IPS-15b (cell line): ENCODE measurements at regions not wholly inside any gene's neighbourhood (a gene's known extent, or its start where the extent isn't known, plus 50 kb on each side); places are given as distances from the start of the nearest gene placed in this dataset.

Experiments
- H3K27me3 ChIP-seq: one replicate; pipeline ENCODE4 v1.6.1; 2013; ENCODE audit warnings: low read length; ENCODE audit not compliant: control insufficient read depth, insufficient read depth
- H3K36me3 ChIP-seq: one replicate; pipeline ENCODE4 v1.6.1; 2013; ENCODE audit warnings: low read length; ENCODE audit not compliant: control insufficient read depth, insufficient read depth
- H3K4me1 ChIP-seq: one replicate; pipeline ENCODE4 v1.6.1; 2013; ENCODE audit warnings: mild to moderate bottlenecking, low read length; ENCODE audit not compliant: control insufficient read depth, insufficient read depth
- H3K4me3 ChIP-seq: one replicate; pipeline ENCODE4 v1.5.1; 2013; ENCODE audit warnings: low read depth, low read length
- H3K9ac ChIP-seq: one replicate; pipeline ENCODE4 v1.6.1; 2013; ENCODE audit warnings: low read depth, mild to moderate bottlenecking, low read length
- H3K9me3 ChIP-seq: one replicate; pipeline ENCODE4 v1.6.1; 2013; ENCODE audit warnings: mild to moderate bottlenecking, low read length; ENCODE audit not compliant: control insufficient read depth, insufficient read depth

DNA sequence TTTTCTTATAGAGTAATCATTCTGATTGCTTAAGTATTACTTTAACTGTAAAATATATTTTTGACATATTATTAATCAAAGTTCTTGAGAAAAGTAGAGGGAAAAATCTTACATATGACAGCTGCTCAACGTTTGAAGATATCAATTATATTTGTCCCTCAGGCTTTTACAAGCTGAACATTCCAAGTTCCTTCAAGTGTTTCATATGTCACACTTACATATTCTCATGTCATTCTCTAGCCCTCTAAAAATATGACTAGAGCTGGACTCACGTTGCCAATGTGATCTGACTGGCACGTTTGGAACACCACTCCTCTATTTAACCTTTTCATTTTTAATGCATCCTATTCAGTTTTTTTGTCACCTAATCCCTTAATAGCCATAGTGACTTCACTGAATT, 492.9 kb downstream of the PCDH18 start:
- Histone ChIP-seq H3K4me3 (no peak overlapping the region), H3K27me3 (no peaks in the 10 kb centered on the region), H3K36me3 (no peaks in the 10 kb centered on the region), H3K9me3 (no peaks in the 10 kb centered on the region), H3K4me1 (no peaks in the 10 kb centered on the region), H3K9ac (no peak overlapping the region)

DNA sequence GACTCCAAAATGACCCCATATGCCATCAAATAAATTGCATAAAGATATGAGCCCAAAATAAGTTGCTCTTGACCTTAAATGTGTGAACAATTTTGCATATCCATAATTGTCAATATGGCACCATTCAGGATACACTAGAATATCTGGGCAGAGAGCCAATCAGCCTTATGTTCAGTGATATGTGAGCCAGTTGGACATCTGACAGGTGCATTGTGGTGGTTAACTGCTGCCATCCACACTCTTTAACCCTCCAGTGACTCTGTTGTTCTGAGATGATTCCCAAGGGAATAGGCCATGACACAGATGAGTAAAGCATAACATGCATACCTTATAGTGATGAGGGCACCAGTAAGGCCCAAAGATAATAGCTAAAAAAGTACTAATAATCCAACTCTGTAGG, 500.1 kb downstream of the PCDH18 start:
- no peaks in the 10 kb centered on the region for H3K9me3 ChIP-seq
- no peak overlapping the region for H3K4me3 ChIP-seq
- H3K36me3 ChIP-seq, result no peaks in the 10 kb centered on the region
- H3K4me1 ChIP-seq, result no peaks in the 10 kb centered on the region
- no peak overlapping the region for H3K9ac ChIP-seq
- H3K27me3 ChIP-seq, result no peaks in the 10 kb centered on the region

DNA sequence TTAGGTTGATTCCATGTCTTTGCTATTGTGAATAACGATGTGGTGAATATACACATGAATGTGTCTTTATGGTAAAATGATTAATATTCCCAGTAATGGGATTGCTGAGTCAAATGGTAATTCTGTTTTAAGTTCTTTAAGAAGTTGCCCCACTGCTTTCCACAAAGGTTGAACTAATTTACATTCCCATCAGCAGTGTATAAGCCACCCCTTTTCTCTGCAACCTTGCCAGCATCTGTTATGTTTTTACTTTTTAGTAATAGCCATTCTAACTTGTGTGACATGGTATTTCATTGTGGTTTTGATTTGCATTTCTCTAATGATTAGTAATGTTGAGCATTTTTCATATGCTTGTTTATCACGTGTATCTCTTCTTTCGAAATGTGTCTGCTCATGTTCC, 503.3 kb downstream of the PCDH18 start:
- no peak overlapping the region for H3K4me3 ChIP-seq
- H3K36me3 ChIP-seq, result no peaks in the 10 kb centered on the region
- no peaks in the 10 kb centered on the region for H3K9me3 ChIP-seq
- H3K9ac ChIP-seq, result no peak overlapping the region
- no peaks in the 10 kb centered on the region for H3K4me1 ChIP-seq
- H3K27me3 ChIP-seq, result no peaks in the 10 kb centered on the region

DNA sequence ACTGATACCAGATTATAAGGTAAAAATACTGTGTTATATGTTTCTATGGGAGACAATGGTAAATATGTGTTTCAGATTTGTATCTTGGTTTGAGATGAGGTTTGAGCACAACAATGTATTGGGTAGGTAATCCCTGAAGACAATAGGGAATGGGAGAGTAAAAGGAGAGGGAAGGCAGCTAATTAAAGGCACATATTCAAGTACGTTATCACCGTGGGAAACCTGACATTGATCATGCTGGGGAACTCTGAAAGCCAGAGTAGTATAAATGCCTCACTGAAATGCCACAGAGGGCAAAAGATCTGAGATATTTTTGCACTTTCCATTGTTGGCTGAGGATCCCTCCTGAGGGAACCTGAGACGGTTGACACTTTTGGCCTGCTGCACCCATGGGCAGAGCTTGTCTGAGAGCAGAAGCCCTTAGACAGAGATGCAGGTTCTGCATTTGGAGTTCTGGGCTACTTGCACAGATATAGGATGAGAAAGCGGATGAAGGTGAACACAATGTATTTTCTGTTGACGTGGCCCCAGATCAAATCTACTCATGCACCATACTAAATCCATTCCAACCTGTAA, 506.7 kb downstream of the PCDH18 start:
- H3K36me3 ChIP-seq, result no peaks in the 10 kb centered on the region
- no peaks in the 10 kb centered on the region for H3K4me1 ChIP-seq
- no peaks in the 10 kb centered on the region for H3K9me3 ChIP-seq
- no peak overlapping the region for H3K9ac ChIP-seq
- no peaks in the 10 kb centered on the region for H3K27me3 ChIP-seq
- no peak overlapping the region for H3K4me3 ChIP-seq

DNA sequence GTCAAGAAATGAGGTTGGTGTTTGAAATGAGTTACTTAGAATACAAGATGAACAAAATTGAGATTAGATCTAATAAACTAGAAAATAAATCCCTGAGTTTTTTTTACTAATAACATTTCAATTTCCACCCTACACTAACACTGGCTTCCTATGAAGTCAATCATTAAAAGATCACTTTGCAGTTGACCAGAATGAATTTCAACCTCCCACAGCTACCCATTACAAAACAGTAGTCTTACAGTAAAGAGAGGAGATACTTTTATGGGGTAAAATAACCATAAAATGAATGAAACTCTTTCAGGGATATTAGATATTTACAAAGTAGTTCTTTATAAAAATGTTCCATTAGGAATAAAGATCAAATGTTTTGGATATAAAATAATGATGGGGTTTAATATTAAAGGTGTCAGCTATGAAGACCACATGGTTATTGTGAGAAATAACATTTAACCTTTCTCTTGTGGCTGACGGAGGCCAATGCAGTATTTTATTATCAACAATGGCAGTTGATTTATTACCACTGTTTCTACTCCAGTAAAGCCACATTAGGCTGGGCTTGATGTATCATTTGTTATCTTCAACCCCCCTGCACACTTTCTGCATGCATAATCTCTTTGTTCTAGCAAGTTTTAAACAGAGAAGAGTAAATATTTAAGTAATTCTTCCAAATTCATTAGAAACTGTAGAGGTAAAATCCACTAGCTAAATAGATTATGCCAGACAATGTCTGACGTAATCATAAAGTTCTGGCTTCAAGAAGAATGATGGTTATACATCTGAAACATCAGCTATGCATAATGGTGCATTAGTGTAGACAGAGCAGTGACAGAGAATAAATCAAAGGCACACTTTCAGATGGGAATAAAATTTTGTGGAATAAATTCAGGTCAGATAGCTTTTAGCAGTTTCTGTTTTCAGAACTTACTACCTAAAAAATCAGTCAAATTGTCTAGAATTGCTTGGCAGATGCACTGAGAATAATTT, 516.6 kb downstream of the PCDH18 start:
- Histone ChIP-seq H3K27me3 (no peaks in the 10 kb centered on the region), H3K9ac (no peak overlapping the region), H3K9me3 (no peaks in the 10 kb centered on the region), H3K36me3 (no peaks in the 10 kb centered on the region), H3K4me1 (no peaks in the 10 kb centered on the region), H3K4me3 (no peak overlapping the region)

DNA sequence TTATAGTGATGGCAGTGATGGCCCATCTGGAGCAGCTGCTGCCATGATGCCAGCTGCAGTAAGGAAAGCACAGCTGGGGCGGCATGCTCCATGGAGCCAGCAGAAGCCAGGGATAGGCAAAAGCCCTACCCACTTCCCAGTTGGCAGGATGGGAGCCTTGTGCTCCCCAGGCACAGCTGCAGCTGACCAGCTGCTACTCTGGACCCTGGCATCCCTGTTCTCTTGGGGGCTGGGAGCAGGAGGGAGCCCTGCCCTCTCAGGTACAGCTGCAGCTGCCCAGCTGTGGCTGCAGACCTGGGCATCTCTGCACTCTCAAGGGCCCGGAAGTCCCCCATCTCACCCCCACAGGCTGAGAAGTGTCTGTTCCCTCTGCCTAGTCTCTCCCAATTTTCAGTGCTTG, 531.9 kb downstream of the PCDH18 start:
- Histone ChIP-seq H3K9me3 (peaks cover 8% of the 10 kb centered on the region), H3K36me3 (no peaks in the 10 kb centered on the region), H3K4me3 (no peak overlapping the region), H3K4me1 (no peaks in the 10 kb centered on the region), H3K9ac (no peak overlapping the region), H3K27me3 (no peaks in the 10 kb centered on the region)

DNA sequence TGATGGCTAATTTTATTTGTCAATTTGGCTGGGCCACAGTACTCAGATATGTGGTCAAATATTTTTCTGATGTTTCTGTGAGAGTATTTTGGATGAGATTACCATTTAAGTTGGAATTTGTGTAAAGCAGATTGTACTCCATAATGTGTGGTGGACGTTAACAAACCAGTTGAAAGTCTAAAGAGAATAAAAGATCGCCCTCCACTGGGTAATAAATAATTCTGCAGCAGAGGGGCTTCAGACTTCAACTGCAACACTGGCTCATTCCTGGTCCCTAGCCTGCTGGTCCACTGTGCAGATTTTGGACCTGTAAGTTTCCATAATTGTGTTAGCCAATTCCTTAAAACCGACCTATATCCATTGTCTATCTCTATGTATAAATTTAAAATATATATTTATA, 540.3 kb downstream of the PCDH18 start:
- no peaks in the 10 kb centered on the region for H3K27me3 ChIP-seq
- no peak overlapping the region for H3K4me3 ChIP-seq
- H3K4me1 ChIP-seq, result no peaks in the 10 kb centered on the region
- H3K9me3 ChIP-seq, result no peaks in the 10 kb centered on the region
- H3K36me3 ChIP-seq, result no peaks in the 10 kb centered on the region
- H3K9ac ChIP-seq, result no peak overlapping the region

DNA sequence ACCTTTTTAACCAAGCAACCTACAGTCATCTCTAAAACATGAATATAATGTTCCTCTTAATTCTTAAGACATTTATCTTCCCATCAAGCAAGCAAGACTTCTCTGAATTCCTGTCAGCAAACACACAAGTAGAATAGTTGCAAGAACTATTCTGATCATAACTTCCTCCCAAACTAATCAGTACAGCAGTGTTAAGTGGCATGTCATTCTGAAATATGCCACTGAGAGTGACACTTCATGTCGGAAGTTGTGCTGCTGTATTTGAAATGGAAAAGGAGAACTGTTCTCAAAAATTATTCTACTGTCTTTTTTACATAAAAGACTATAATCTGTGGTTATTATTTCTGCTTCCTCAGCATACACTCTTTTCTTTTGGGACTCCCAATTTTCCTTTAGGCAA, 546.6 kb downstream of the PCDH18 start:
- H3K27me3 ChIP-seq, result no peaks in the 10 kb centered on the region
- no peaks in the 10 kb centered on the region for H3K36me3 ChIP-seq
- H3K4me1 ChIP-seq, result no peaks in the 10 kb centered on the region
- H3K4me3 ChIP-seq, result no peak overlapping the region
- H3K9me3 ChIP-seq, result no peaks in the 10 kb centered on the region
- H3K9ac ChIP-seq, result no peak overlapping the region

DNA sequence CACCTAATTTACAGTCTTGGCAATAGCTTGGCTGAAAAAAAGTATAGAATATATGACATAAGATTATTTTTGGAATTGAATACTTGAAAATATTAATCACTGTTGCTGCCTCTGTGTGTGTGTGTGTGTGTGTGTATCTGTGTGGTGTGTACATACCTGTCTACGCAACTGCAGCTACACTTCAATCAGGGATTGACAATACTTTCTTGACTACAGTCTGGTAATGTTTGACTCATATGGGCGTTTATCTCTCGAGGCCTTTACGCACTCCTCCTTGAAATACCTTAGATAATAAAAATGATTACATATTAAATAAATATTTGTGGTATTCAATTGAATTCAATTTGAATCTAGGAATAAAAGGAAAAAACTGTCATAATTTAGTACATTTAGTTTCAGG, 565.2 kb downstream of the PCDH18 start:
- Histone ChIP-seq H3K27me3 (no peaks in the 10 kb centered on the region), H3K36me3 (no peaks in the 10 kb centered on the region)

DNA sequence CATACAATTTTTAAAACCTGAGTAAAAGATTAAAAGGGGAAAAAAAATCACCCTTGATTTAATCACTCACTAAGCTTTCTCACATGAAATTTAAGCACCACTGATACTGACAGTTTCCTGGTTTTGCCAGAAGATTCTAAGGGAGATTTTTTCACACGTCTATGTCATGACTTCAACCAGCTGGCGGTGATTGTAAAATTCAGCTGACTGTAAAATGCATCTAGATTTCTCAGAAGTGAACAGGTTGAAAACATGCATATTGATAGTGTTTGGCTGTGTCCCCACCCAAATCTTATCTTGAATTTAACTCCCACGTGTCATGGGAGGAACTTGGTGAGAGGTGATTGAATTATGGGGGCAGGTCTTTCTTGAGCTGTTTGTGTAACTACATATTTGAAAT, 566.8 kb downstream of the PCDH18 start:
- Histone ChIP-seq H3K9ac (no peak overlapping the region), H3K4me3 (no peak overlapping the region), H3K27me3 (no peaks in the 10 kb centered on the region)

More for the DNA sequence above, 565.2 kb downstream of the PCDH18 start:
- no peak overlapping the region for H3K4me3 ChIP-seq
- H3K9ac ChIP-seq, result no peak overlapping the region
- H3K9me3 ChIP-seq, result no peaks in the 10 kb centered on the region
- H3K4me1 ChIP-seq, result no peaks in the 10 kb centered on the region

DNA sequence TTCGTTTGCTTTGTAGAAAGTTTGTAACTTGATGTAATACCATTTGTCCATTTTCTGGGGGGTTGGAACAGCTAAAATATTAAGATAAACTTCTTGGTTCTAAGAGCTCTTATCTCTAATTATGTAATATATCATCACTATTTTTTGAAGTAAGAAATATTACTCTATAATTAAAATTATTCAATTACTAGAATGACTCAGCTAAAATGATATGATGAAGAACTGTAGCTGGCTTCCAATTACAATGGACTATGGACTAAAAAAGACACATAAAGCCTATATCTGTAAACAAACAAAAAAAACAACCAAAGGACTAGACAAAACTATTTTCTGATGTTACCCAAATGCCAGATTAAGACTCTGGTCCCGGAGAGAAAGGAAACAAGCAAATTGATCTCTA, 569.4 kb downstream of the PCDH18 start:
- H3K36me3 ChIP-seq, result no peaks in the 10 kb centered on the region
- H3K4me3 ChIP-seq, result no peak overlapping the region
- H3K9me3 ChIP-seq, result no peaks in the 10 kb centered on the region
- H3K4me1 ChIP-seq, result no peaks in the 10 kb centered on the region
- H3K27me3 ChIP-seq, result no peaks in the 10 kb centered on the region
- no peak overlapping the region for H3K9ac ChIP-seq

More for the DNA sequence above, 566.8 kb downstream of the PCDH18 start:
- Histone ChIP-seq H3K9me3 (no peaks in the 10 kb centered on the region), H3K36me3 (no peaks in the 10 kb centered on the region), H3K4me1 (no peaks in the 10 kb centered on the region)

DNA sequence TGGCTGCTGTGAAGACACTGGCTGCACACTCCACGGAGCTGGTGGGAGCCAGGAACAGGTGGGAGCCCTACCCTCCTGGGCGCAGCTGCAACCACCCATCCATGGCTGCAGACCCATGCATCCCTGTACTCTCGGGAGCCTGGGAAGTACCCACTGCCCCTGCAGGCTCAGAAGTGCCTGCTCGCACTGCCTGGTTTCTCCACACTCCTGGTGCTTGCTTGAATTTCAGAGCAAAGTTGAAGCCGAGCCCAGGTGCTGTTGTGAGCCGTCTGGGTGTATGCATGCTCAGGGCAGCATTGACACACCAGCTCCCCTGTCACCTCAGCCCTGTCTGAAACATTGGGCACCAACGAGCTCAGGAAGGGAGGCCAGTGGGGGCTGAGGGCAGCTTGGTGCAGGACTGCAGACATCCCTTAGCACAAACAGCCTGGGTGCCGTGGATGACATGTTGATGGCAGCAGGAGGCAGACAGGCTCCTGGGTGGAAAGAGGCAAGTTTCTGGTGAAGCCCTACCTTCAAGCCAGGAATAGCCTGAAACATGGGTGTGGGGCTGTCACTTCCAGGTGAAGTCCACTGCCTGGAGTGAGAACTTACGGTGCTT, 585.9 kb downstream of the PCDH18 start:
- Histone ChIP-seq H3K27me3 (no peaks in the 10 kb centered on the region), H3K4me3 (no peak overlapping the region), H3K9ac (no peak overlapping the region), H3K9me3 (no peaks in the 10 kb centered on the region), H3K4me1 (no peaks in the 10 kb centered on the region), H3K36me3 (no peaks in the 10 kb centered on the region)
